Coronary artery (tissue), 2 donors: ENCODE measurements at regions not wholly inside any gene's neighbourhood (a gene's known extent, or its start where the extent isn't known, plus 50 kb on each side); places are given as distances from the start of the nearest gene placed in this dataset.

Experiments used
- DNase-seq: peaks from one replicate; pipeline ENCODE4 v3.0.0-alpha.2; 2017; ENCODE audit warnings: low spot score
- H3K27ac ChIP-seq, 2 donors: fragments of 200-600 bp; sonication (generic); one replicate each; pipeline ENCODE4 v1.5.1; 2016 to 2019
- H3K4me3 ChIP-seq: fragments of 200-600 bp; sonication (generic); 2 replicates; pipeline ENCODE4 v1.5.1; 2016; ENCODE audit warnings: mild to moderate bottlenecking, moderate library complexity
- CTCF ChIP-seq: fragments of 200-600 bp; sonication (generic); IDR thresholded peaks from one replicate; pipeline ENCODE4 v1.5.1; 2019; ENCODE audit warnings: antibody characterized with exemption

- H3K4me3 ChIP-seq: no peak overlapping the region
- no peak for TF ChIP-seq CTCF
- no peak overlapping the region for H3K27ac ChIP-seq
- no peak for DNase-seq
Measured at GRCh38 chr4:44908565-44908964, 182.2 kb upstream of the GNPDA2 start.

GRCh38 chr4:44872246-44872645 lies 145.9 kb upstream of the GNPDA2 start:
- TF ChIP-seq CTCF: no peak
- DNase-seq: no peak
- no peak overlapping the region for H3K27ac ChIP-seq
- H3K4me3 ChIP-seq: no peak overlapping the region

GRCh38 chr4:44871133-44871532 lies 144.8 kb upstream of the GNPDA2 start:
- no peak for DNase-seq
- Histone ChIP-seq H3K4me3 (no peak overlapping the region), H3K27ac (no peak overlapping the region)
- TF ChIP-seq CTCF: no peak

GRCh38 chr4:44869985-44870384 lies 143.6 kb upstream of the GNPDA2 start:
- Histone ChIP-seq H3K27ac (no peak overlapping the region), H3K4me3 (no peak overlapping the region)
- no peak for DNase-seq
- no peak for TF ChIP-seq CTCF

GRCh38 chr4:44869222-44869882 lies 143.0 kb upstream of the GNPDA2 start:
- no peak for DNase-seq
- Histone ChIP-seq H3K27ac (no peak overlapping the region), H3K4me3 (no peak overlapping the region)
- TF ChIP-seq CTCF: no peak

GRCh38 chr4:44861756-44862155 lies 135.4 kb upstream of the GNPDA2 start:
- TF ChIP-seq CTCF: no peak
- DNase-seq: no peak
- no peak overlapping the region for H3K27ac ChIP-seq
- no peak overlapping the region for H3K4me3 ChIP-seq

- H3K27ac ChIP-seq: no peak overlapping the region
Measured at GRCh38 chr4:44859477-44859876, 133.1 kb upstream of the GNPDA2 start.

More at GRCh38 chr4:44859477-44859876, 133.1 kb upstream of the GNPDA2 start:
- no peak for TF ChIP-seq CTCF
- no peak for DNase-seq
- no peak overlapping the region for H3K4me3 ChIP-seq
